HepG2 (cell line): ENCODE measurements at regions not wholly inside any gene's neighbourhood (a gene's known extent, or its start where the extent isn't known, plus 50 kb on each side); places are given as distances from the start of the nearest gene placed in this dataset.
"Not testable (repeated sequence)": the region's sequence is repeated elsewhere in the genome, so short reads cannot be mapped to it uniquely, and the experiment has no call there.

Source experiments
- ATAC-seq: fragments of 200-7000 bp; cut with Tn5 transposase; 3 replicates; pipeline ENCODE4 v1.9.1; 2020; ENCODE audit warnings: mild to moderate bottlenecking, moderate library complexity
- BruUV-seq: library from RNA; stranded (reverse); fragments of 400-500 nt; replicated peaks from 2 replicates; lab custom pipeline; 2021; lab: Mats Ljungman, UMichigan
- CTCF ChIA-PET: fragments of 300-600 bp; formaldehyde crosslinking; extraction: SDS; loops from one replicate; lab custom pipeline; 2021; ENCODE audit warnings: low total read pairs, inconsistent platforms, low intra/inter-chr PET ratio; lab: Yijun Ruan, JAX
- POLR2A ChIA-PET: fragments of 350-600 bp; sonication (Branson Sonifier 250); formaldehyde crosslinking; loops from one replicate; lab custom pipeline; 2020; ENCODE audit warnings: antibody characterized with exemption, inconsistent platforms; lab: Yijun Ruan, JAX
- DNase-seq: peaks from one replicate; pipeline ENCODE4 v3.0.0-alpha.2; 2015; ENCODE audit warnings: low spot score
- FAIRE-seq: peaks from 3 replicates; lab custom pipeline; 2011; peaks lifted over from hg19 to GRCh38; lab: Jason Lieb, UNC
- H2AFZ ChIP-seq: one replicate; pipeline ENCODE4 v1.6.1; 2011; ENCODE audit warnings: low read length, inconsistent platforms
- H3K27ac ChIP-seq: fragments of 300-600 bp; 3 replicates; pipeline ENCODE4 v1.8.0; 2011; ENCODE audit warnings: mixed run types, mild to moderate bottlenecking, mixed read lengths, low read length, inconsistent platforms; ENCODE audit not compliant: insufficient read depth; ENCODE audit errors: extremely low read length
- H3K27me3 ChIP-seq, 2 experiments: fragments of 200-600 bp in 1 of 2; 2 replicates in 1 of 2; 3 replicates in 1 of 2; pipeline versions ENCODE4 v1.6.0 to v1.8.0; 2011; ENCODE audit warnings: low read length in 2 of 2, mild to moderate bottlenecking in 2 of 2, moderate library complexity in 2 of 2, inconsistent platforms in 1 of 2; ENCODE audit not compliant: insufficient read depth in 2 of 2, control insufficient read depth in 1 of 2
- H3K36me3 ChIP-seq, 2 experiments: fragments of 200-600 bp in 1 of 2; replicated peaks in 1 of 2; 2 replicates in 1 of 2; 3 replicates in 1 of 2; pipeline versions ENCODE4 v1.5.1 to v1.8.0; 2011; ENCODE audit warnings: low read length in 2 of 2, inconsistent platforms in 1 of 2; ENCODE audit not compliant: insufficient read depth in 2 of 2, control insufficient read depth in 1 of 2
- H3K4me1 ChIP-seq: 2 replicates; pipeline ENCODE4 v1.5.1; 2012; ENCODE audit warnings: low read length, inconsistent platforms; ENCODE audit not compliant: insufficient read depth
- H3K4me2 ChIP-seq: 2 replicates; pipeline ENCODE4 v1.6.0; 2011; ENCODE audit warnings: low read depth, low read length, inconsistent platforms
- H3K4me3 ChIP-seq, 3 experiments: fragments of 200-600 bp in 1 of 3; sonication (generic), shearing (Covaris generic) in 1 of 3; replicated peaks in 1 of 3; 2 replicates each; pipeline ENCODE4 v1.5.1; 2011 to 2016; ENCODE audit warnings: low read length in 3 of 3, inconsistent platforms in 2 of 3, low read depth in 2 of 3, mild to moderate bottlenecking in 2 of 3, control low read depth in 1 of 3, mixed read lengths in 1 of 3; ENCODE audit not compliant: insufficient read depth in 1 of 3
- H3K79me2 ChIP-seq: one replicate; pipeline ENCODE4 v1.6.1; 2011; ENCODE audit warnings: low read length, inconsistent platforms; ENCODE audit not compliant: insufficient read depth
- H3K9ac ChIP-seq: 2 replicates; pipeline ENCODE4 v1.6.0; 2011; ENCODE audit warnings: mild to moderate bottlenecking, low read depth, low read length, inconsistent platforms; ENCODE audit not compliant: insufficient read depth
- H3K9me3 ChIP-seq: 2 replicates; pipeline ENCODE4 v1.5.1; 2012; ENCODE audit warnings: mild to moderate bottlenecking, low read length
- H4K20me1 ChIP-seq: 2 replicates; pipeline ENCODE4 v1.6.0; 2011; ENCODE audit warnings: inconsistent platforms, mild to moderate bottlenecking, low read length, moderate library complexity; ENCODE audit not compliant: insufficient read depth
- MIER2 ChIP-seq: IDR thresholded peaks from 2 replicates; pipeline ENCODE4 v1.6.1; 2016; ENCODE audit warnings: missing biosample characterization, missing genetic modification reagents
- NFKBIZ ChIP-seq: IDR thresholded peaks from 2 replicates; pipeline ENCODE4 v1.6.1; 2018; ENCODE audit warnings: missing genetic modification reagents, missing compliant biosample characterization
- RBM39 ChIP-seq: fragments of 200-400 bp; formaldehyde crosslinking; IDR thresholded peaks from one replicate; pipeline ENCODE4 v1.6.1; 2018; ENCODE audit warnings: antibody characterized with exemption, mild to moderate bottlenecking, low read depth, low read length; ENCODE audit not compliant: poor library complexity, severe bottlenecking
- ZNF264 ChIP-seq: sonication (generic); formaldehyde crosslinking; IDR thresholded peaks from 2 replicates; pipeline ENCODE4 v1.4.0; 2020; ENCODE audit warnings: missing genetic modification reagents
- WGBS: methylation state at CpG from one replicate; pipeline ENCODE4 v1.1.6; 2017; ENCODE audit warnings: low lambda C conversion rate; 5-methylcytosine and 5-hydroxymethylcytosine counted together
- in situ Hi-C: cut with HindIII; loops from 2 replicates; pipeline ENCODE4 v1.10.0; 2017; ENCODE audit warnings: low pct_unique_long_range_greater_than_20kb; ENCODE audit not compliant: extremely low pct_ligation_motif_present
- intact Hi-C: fragments of 100-400 bp; cut with micrococcal nuclease; formaldehyde crosslinking; loops from one replicate; pipeline ENCODE4 v1.10.0; 2022; ENCODE audit not compliant: unreplicated experiment
- TF ChIP-seq, protein P1 (sequence below): sonication (generic); formaldehyde crosslinking; IDR thresholded peaks from 2 replicates; pipeline ENCODE4 v1.8.0; 2022; ENCODE audit warnings: missing genetic modification reagents, mild to moderate bottlenecking, moderate library complexity, borderline replicate concordance
- TF ChIP-seq, protein P2 (sequence below): sonication (generic); formaldehyde crosslinking; IDR thresholded peaks from 2 replicates; pipeline ENCODE4 v1.4.0; 2020; ENCODE audit warnings: missing genetic modification reagents, borderline replicate concordance
- TF ChIP-seq, protein P3 (sequence below): sonication (generic); formaldehyde crosslinking; IDR thresholded peaks from 2 replicates; pipeline ENCODE4; 2020; ENCODE audit warnings: missing genetic modification reagents, mild to moderate bottlenecking, borderline replicate concordance
- TF ChIP-seq, protein P4 (sequence below): sonication (generic); formaldehyde crosslinking; IDR thresholded peaks from 2 replicates; pipeline ENCODE4 v1.5.0; 2020; ENCODE audit warnings: mild to moderate bottlenecking, missing genetic modification reagents

DNA sequence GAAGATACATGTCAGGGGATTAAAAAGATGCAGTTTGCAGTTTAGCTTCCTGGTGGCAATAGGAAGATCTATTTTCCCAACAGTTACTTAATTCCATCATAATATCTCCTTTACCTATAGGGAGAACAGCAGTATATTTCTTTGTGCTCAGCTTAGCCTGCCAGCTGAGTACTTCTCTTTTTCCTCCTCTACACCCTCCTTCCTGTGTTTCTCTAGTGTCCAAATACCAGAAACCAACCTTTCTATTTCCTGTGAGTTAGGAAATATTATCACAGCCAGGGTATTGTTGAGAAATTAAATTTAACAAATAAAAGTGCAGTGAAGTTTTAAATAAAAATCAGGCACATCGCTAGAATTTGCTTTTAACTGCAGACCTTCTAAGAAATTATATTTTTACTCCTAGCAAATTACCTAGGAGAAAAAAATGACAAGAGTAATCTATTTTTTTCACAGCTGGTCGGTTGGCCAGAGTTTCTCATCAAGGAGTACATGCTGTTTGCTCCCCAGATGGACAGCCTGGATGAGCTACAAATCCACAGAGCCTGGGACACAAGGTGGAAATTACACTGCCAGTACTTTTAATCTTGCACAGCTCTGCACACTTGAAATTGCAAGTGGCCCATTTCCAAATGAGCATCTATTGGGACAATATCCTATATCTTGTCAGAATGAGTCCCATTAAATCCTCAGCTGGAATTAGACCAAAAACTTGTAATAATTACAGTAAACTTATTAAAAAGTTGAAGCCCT lies 185.2 kb upstream of the CFAP20DC start (continued):
- TF ChIP-seq, protein P1, sequence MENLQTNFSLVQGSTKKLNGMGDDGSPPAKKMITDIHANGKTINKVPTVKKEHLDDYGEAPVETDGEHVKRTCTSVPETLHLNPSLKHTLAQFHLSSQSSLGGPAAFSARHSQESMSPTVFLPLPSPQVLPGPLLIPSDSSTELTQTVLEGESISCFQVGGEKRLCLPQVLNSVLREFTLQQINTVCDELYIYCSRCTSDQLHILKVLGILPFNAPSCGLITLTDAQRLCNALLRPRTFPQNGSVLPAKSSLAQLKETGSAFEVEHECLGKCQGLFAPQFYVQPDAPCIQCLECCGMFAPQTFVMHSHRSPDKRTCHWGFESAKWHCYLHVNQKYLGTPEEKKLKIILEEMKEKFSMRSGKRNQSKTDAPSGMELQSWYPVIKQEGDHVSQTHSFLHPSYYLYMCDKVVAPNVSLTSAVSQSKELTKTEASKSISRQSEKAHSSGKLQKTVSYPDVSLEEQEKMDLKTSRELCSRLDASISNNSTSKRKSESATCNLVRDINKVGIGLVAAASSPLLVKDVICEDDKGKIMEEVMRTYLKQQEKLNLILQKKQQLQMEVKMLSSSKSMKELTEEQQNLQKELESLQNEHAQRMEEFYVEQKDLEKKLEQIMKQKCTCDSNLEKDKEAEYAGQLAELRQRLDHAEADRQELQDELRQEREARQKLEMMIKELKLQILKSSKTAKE (CRISPR knock-in tag): no peak
- TF ChIP-seq RBM39 (no peak), ZNF264 (CRISPR knock-in tag) (no peak), MIER2 (CRISPR knock-in tag) (no peak), NFKBIZ (CRISPR knock-in tag) (no peak)
- TF ChIP-seq, protein P2, sequence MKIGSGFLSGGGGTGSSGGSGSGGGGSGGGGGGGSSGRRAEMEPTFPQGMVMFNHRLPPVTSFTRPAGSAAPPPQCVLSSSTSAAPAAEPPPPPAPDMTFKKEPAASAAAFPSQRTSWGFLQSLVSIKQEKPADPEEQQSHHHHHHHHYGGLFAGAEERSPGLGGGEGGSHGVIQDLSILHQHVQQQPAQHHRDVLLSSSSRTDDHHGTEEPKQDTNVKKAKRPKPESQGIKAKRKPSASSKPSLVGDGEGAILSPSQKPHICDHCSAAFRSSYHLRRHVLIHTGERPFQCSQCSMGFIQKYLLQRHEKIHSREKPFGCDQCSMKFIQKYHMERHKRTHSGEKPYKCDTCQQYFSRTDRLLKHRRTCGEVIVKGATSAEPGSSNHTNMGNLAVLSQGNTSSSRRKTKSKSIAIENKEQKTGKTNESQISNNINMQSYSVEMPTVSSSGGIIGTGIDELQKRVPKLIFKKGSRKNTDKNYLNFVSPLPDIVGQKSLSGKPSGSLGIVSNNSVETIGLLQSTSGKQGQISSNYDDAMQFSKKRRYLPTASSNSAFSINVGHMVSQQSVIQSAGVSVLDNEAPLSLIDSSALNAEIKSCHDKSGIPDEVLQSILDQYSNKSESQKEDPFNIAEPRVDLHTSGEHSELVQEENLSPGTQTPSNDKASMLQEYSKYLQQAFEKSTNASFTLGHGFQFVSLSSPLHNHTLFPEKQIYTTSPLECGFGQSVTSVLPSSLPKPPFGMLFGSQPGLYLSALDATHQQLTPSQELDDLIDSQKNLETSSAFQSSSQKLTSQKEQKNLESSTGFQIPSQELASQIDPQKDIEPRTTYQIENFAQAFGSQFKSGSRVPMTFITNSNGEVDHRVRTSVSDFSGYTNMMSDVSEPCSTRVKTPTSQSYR (CRISPR knock-in tag): no peak
- TF ChIP-seq, protein P3, sequence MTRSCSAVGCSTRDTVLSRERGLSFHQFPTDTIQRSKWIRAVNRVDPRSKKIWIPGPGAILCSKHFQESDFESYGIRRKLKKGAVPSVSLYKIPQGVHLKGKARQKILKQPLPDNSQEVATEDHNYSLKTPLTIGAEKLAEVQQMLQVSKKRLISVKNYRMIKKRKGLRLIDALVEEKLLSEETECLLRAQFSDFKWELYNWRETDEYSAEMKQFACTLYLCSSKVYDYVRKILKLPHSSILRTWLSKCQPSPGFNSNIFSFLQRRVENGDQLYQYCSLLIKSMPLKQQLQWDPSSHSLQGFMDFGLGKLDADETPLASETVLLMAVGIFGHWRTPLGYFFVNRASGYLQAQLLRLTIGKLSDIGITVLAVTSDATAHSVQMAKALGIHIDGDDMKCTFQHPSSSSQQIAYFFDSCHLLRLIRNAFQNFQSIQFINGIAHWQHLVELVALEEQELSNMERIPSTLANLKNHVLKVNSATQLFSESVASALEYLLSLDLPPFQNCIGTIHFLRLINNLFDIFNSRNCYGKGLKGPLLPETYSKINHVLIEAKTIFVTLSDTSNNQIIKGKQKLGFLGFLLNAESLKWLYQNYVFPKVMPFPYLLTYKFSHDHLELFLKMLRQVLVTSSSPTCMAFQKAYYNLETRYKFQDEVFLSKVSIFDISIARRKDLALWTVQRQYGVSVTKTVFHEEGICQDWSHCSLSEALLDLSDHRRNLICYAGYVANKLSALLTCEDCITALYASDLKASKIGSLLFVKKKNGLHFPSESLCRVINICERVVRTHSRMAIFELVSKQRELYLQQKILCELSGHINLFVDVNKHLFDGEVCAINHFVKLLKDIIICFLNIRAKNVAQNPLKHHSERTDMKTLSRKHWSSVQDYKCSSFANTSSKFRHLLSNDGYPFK (CRISPR knock-in tag): no peak
- TF ChIP-seq, protein P4, sequence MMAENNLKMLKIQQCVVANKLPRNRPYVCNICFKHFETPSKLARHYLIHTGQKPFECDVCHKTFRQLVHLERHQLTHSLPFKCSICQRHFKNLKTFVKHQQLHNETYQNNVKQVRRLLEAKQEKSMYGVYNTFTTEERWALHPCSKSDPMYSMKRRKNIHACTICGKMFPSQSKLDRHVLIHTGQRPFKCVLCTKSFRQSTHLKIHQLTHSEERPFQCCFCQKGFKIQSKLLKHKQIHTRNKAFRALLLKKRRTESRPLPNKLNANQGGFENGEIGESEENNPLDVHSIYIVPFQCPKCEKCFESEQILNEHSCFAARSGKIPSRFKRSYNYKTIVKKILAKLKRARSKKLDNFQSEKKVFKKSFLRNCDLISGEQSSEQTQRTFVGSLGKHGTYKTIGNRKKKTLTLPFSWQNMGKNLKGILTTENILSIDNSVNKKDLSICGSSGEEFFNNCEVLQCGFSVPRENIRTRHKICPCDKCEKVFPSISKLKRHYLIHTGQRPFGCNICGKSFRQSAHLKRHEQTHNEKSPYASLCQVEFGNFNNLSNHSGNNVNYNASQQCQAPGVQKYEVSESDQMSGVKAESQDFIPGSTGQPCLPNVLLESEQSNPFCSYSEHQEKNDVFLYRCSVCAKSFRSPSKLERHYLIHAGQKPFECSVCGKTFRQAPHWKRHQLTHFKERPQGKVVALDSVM (CRISPR knock-in tag): no peak

DNA sequence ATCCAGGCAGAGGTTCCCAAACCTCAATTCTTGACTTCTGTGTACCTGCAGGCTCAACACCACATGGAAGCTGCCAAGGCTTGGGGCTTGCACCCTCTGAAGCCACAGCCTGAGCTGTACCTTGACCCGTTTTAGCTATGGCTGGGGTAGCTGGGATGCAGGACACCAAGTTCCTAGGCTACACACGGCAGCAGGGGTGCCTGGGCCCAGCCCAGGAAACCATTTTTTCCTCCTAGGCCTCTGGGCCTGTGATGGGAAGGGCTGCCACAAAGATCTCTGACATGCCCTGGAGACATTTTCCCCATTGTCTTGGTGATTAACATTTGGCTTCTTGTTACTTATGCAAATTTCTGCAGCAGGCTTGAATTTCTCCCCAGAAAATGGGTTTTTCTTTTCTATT lies 180.6 kb upstream of the CFAP20DC start:
- intact Hi-C loops, H3K4me3 ChIP-seq, FAIRE-seq, H3K79me2 ChIP-seq, BruUV-seq, H3K4me2 ChIP-seq, H3K27ac ChIP-seq, CTCF ChIA-PET, H3K4me1 ChIP-seq, in situ Hi-C loops, H3K27me3 ChIP-seq, H4K20me1 ChIP-seq, H3K36me3 ChIP-seq, H2AFZ ChIP-seq, H3K9ac ChIP-seq, ATAC-seq, DNase-seq, POLR2A ChIA-PET: not testable (repeated sequence)
- H3K9me3 ChIP-seq: peaks cover 24% of the 10 kb centered on the region
- WGBS: no CpG with 5 or more reads among the region's 2 CpGs
